OCI-LY7 (cell line): ENCODE measurements at regions not wholly inside any gene's neighbourhood (a gene's known extent, or its start where the extent isn't known, plus 50 kb on each side); places are given as distances from the start of the nearest gene placed in this dataset.

Experiments
- CTCF ChIP-seq: fragments of 200-600 bp; sonication (generic); conservative IDR thresholded peaks from 2 replicates; pipeline ENCODE4 v1.5.1; 2014; ENCODE audit warnings: mild to moderate bottlenecking, antibody characterized with exemption, low read length, moderate library complexity, mixed read lengths
- EZH2phosphoT487 ChIP-seq: fragments of 200-600 bp; sonication (generic); IDR thresholded peaks from 2 replicates; pipeline ENCODE4 v1.6.1; 2018; ENCODE audit warnings: low read depth, borderline replicate concordance, mild to moderate bottlenecking, mixed run types, antibody characterized with exemption, low read length, moderate library complexity, mixed read lengths

GRCh38 chr4:10272511-10272910, 155.9 kb upstream of the WDR1 start:
- TF ChIP-seq EZH2phosphoT487 (no peak), CTCF (no peak)
